HG02763 (cell line): ENCODE measurements at regions not wholly inside any gene's neighbourhood (a gene's known extent, or its start where the extent isn't known, plus 50 kb on each side); places are given as distances from the start of the nearest gene placed in this dataset.

ENCODE experiments used
- ATAC-seq: cut with Tn5 transposase; IDR thresholded peaks from one replicate; pipeline ENCODE4 v1.9.1; 2021; ENCODE audit warnings: mild to moderate bottlenecking, moderate library complexity; ENCODE audit not compliant: unreplicated experiment

DNA sequence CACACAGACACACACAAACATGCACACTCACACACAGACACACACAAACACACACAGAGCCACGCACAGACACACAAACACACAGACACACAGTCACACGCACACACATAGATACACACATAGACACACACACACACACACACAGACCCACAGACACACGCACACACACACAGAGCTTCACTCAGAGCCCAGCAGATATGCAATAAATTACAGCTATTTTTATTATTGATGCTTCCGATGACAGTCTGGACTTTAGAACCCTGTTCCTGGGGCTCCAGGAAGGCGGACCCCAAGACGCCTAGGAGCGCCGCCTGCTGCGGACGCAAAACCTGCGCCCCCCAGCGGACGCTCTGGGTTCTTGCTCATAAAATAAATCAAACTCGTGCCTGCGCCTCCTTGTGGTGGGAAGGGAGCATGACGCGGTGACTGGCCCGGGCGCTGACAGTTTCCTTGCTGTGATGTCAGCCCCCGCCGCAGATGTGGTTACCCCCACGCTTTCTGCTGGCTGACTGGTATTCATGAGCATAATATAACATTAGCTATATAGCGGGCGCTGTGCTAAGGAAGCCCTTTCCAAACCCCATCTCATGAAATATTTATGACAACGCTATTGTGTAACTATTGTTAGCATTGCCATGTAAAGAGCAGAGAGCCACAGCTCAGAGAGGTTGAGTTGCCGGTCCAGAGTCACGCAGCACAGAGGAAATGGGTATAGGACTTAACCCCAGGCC is 64.4 kb upstream of the TM9SF2 start:
- ATAC-seq: peak; percentile 33

DNA sequence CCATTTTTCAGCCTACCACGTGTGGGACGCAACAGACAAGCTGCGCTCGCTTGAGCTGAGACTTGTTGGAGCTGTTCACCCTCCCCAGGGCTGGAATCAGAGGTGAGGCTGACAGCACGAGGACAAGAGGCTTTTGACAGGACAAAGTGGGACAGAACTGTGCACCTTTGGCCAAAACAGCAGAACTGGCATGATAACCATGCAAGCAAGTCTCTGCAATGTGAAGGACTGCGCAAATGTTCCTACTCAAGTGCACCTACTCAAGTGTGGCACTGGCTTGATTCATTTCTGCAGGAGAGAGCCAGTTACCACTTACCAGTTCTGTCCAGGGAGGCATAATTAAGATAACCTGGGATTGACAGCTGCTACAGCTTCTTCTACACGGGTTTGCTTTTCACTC is 62.2 kb upstream of the TM9SF2 start:
- ATAC-seq: no peak

DNA sequence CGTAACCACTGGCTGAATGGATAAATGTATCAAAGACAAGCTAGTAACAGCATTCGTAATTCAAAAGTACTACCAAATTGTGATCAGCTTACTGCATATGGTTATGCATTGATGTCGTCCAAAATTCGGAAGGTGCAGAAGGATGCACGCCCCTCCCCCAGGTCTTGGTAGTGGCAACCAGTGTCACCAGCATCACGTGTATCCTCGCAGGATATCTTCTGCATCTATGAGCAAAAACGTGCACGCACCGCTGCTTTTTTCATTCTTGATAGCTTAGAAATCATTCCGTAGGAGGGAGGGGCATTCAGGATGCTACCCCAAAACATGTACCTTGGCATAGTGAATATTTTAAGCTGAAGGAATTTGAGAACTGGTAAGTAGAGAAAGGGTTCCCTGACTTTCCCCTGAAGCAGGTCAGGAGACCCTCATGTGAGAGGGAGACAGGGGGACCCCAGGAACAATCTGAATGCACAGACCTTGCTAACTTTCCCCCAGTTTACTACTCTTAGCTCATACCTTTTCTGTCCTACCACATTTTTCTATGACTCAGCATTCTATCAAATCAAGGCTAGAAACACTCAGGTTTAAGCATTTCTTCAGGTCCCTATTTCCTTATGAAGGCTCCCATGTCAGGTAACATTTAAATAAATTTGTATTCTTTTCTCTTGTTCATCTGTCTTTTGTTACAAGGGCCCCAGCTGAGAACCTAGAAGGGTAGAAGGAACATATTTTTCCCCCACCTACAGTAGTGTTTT is 61.2 kb upstream of the TM9SF2 start:
- ATAC-seq: no peak

DNA sequence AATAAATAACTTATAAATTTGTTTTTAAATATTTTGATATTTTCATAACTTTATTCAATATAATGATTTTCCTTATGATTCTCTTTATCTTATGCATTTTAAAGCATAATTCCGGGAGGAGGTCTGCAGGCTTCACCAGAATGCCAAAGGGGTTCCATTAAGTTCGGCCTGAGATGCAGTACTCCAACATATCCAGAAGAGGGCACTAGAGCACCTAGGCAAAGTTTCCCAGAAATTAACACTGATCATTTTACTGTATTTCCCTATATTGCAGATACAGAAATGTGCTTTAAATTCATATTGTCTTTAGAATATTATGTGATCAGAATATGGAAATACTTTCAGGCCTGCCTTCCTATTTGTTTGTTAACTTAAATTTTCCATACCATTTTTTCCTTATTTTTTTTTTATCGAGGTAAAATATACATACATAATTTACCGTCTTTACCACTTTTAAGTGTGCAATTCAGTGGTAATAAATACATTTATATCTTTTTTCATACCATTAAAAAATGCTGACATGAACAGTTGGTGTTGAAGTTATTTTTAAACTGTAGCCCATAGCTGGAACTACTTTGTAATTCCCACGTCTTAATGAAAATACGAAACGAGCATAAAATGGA is 58.9 kb upstream of the TM9SF2 start:
- no peak for ATAC-seq

DNA sequence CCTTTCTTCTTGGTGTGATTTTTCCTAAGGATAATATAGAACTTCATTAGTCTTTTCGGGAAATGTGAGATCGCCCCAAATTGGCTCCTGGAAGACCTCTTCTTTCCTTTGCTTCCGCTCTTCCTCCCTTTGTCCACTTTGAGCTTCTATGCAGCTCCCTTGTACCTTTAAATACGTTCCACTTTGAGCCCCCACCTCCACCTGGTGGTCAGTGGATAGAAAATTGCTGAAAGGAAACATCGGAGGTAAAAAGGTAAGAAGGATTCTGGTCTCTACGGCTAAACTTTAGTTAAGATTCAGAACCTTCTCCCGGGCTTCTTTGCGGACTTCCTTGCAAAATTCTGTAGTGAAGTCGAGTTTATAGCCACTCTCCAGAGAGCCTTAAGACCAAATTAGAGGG is 55.0 kb upstream of the TM9SF2 start:
- no peak for ATAC-seq

DNA sequence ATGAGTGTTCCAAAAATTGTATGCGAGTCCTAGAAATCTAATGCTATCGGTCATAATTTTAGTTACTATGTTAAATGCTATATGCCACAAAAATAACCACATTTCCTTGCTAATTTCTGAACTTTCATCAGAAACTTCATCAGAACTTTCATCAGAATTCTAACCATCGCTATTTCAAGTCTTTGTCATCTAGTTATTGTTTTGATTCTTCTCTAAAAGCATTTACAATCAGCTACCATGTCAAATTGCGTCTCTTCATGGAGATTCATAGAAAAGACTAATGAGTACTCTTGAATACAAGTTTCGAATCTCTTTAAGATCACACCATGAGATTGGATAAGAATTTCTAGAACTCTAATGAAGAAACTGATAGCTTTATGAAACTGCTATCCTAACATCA is 52.7 kb upstream of the TM9SF2 start:
- no peak for ATAC-seq

DNA sequence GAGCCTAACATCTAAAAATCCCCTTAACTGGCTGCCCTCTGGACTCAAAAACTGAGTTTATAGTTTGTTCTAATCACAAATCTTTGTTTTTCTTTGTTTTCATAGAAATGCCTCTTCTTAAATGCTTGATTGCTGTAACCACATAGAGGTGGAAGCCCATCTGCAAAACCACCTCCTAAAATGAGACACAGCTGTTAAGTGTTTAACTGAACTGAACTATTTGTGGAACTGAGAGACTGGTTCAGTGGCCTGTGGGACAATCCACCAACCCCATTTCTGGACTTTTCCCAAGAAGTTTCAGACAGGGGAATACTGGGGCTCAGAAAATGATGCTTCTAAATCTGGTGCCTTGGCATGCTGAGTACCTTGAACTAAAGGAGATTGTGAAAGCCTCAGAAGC is 50.9 kb upstream of the TM9SF2 start:
- ATAC-seq: no peak
